KBM-7 (cell line): ENCODE measurements at regions not wholly inside any gene's neighbourhood (a gene's known extent, or its start where the extent isn't known, plus 50 kb on each side); places are given as distances from the start of the nearest gene placed in this dataset.

Experiments used
- DNase-seq: peaks from one replicate; pipeline ENCODE4 v3.0.0-alpha.2; 2015
- in situ Hi-C: fragments of 300-500 bp; cut with MboI; formaldehyde crosslinking; loops from 2 replicates; pipeline ENCODE4 v1.14.3; 2020; ENCODE audit warnings: low sequenced_read_pairs, low pct_unique_long_range_greater_than_20kb, mixed read lengths

GRCh38 chr6:14932485-14933182 is 313.2 kb upstream of the JARID2 start:
- in situ Hi-C loops, result no loop called here
- peak; percentile 63 for DNase-seq

- in situ Hi-C loops, result no loop called here
- no peak for DNase-seq
Observed at GRCh38 chr6:14933183-14933544, 312.7 kb upstream of the JARID2 start.

DNA sequence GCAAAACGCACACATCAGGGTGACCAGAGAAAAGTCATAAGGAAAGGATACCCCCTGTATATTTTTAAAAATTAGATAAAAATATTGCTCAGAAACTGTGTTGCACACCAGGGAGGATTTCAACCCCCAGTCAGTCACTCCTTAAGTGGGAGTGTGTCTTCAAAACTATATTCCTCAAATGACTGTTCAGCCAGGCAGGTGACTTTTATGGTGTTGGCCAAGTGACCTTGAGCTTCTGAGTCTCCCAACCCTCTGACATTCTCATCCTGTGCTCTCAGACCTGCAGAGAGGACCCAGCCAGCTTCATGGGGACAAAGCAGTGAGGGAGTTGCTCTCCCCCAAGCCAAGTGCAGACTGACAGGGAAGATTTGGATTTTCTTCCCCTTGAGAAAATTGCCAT is 311.9 kb upstream of the JARID2 start:
- DNase-seq, result no peak
- in situ Hi-C loops, result no loop called here

DNA sequence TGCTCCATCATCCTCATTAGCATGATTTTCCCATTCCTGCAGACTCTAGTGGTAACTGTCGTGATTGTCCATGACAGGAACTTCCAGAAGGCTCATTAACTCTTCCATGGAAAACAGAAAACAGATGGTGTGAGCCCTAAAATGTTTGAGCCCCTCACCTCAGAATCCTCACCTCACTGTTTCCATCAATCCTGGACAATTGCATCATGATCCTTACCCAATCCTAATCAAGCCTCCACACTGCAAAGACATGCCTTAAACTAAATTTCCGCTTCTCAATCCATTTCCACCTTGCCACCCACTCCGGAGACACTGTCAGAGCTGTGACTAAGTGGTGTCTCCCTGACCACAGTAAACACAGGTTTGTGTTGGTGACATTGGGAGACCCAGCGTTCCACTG is 311.0 kb upstream of the JARID2 start:
- DNase-seq, result no peak
- in situ Hi-C loops, result no loop called here

- in situ Hi-C loops, result no loop called here
- no peak for DNase-seq
Observed at GRCh38 chr6:14936861-14937260, 309.0 kb upstream of the JARID2 start.

GRCh38 chr6:14943116-14943515 is 302.8 kb upstream of the JARID2 start:
- no peak for DNase-seq
- in situ Hi-C loops, result no loop called here

DNA sequence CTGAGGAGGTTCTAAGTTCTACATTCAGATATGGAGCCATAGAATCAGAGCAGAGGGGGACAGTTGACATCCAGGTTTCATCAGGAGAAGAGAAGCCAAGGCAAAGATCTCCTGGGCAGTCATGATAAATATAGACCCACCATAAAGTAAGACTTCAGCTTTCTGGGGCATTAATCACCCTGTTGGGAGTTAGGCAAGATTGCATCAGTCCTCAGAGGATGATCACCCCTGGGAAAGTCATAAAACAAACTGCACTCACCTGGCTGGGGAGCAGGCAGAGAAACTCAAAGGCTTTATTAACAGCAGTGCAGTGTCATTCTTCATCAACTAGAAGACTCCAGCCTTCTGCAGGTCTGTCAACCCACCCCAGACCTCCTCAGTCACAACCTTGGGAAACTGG is 301.3 kb upstream of the JARID2 start:
- in situ Hi-C loops, result no loop called here
- no peak for DNase-seq

GRCh38 chr6:14945461-14946185 is 300.2 kb upstream of the JARID2 start:
- in situ Hi-C loops, result no loop called here
- DNase-seq, result no peak

DNA sequence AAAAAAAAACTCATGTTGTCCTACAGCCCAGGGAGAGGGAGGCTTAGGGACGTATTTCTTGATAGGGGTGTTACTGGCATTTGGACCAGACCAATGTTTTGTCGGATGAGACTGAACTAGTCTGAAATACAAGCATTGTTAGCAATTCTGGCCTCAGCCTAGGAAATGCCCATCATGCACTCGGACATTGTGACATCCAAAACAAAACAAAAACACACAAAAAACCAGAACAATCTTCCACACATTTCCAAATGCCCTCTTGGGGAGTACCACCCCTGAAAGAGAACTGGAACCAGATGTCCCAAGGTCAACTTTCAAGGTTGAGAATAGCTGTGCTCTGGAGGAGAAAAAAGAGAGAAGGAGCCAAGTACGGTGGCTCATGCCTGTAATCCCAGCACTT is 299.1 kb upstream of the JARID2 start:
- DNase-seq, result no peak
- in situ Hi-C loops, result no loop called here

DNA sequence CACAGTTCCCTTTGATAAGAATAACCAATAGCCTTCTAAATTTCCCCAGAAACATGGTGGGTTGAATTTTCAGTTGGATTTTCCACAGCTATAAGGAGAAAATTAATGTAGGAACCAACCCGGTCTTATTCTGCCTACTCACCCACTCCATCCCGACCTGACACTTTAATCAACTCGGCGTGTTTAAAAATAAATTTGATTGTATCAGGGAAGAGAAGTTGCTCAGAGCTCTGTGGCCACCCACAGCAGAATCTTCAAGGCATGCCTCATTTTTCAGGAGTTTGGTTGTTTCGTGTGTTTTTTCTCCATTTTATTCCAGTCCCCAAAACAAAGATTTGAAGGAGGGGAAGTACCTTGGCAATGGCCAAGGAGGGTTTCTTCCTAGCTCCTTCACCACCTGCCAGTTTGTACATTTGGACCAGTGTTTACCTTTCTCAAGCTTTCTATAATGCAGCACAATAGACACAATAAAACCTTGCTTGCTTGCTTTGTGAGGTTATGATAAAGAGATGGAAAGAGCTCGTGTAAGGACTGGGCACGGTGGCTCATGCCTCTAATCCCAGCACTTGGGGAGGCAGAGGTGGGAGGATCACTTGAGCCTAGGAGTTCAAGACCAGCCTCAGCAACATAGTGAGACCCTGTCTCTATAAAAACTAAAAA is 297.2 kb upstream of the JARID2 start:
- in situ Hi-C loops, result no loop called here
- DNase-seq, result no peak

DNA sequence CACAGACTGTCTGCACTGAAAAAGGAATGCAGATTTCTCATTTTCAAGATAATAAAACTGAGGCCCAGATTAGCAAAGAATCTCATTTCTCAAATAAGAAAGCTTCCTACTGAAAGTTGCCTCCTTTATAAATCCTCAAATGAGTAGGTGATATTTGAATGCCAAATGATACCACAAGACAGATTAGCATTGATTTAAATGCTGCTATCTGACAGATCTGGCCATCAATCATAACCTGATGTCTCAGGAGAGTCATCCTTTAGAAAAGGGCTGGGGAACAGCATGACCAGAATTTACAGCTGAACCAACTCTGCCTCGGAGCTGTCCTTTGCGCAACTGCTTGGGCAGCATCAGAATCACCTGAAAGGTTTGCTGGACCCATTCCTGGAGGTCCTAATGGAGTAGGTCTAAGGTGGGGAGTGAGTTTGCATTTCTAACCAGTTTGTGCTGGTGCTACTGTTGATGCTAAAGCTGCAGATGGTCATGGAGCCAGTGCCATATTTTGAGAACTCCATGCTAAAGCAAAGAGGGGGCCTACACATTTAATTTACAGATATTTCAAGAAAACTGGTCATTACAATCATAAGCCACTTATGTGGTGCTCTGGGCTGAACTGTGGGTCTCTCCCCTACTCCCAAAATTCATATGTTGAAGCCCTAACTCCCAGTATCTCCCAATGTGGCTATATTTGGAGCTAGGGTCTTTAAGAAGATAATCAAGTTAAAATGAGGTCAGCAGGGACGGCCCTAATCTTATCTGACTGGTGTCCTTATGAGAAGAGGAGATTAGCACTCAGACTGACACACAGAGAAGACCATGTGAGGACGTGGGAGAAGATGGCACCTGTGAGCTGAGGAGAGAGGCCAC is 295.5 kb upstream of the JARID2 start:
- DNase-seq, result no peak
- in situ Hi-C loops, result no loop called here

DNA sequence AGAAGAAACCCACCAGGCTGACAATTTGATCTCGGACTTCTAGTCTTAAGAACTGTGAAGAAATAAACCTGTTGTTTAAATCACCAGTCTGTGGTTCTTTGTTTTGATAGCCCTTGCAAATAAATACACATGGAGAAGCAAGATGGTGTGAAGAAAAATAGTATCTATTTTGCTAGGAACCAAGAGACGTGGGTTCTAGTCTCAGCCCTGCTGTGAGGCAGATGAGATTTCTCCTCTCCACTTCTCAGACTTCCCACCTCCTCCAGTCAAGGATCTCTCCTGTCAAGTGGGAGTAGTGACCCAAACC is 294.9 kb upstream of the JARID2 start:
- in situ Hi-C loops, result no loop called here
- DNase-seq, result no peak

DNA sequence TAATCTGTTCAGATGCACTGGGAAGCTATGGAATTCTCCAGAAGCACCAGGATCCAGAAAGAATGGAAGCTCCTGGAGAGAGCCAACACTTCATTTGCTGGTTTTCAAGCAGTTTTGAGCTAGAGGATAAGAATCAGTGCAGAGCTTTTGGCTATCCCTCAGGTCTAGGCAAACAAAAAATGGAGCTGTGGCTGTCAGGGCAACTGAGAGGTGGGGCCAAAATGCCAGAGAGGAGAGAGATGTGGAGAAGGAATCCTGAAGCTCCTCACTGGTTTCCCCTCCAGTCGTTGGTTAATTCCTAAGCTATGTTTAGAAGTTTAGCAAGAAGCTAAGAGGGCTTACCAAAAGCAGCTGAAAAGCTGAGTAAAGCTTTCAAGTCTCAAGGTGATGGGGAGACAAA is 294.2 kb upstream of the JARID2 start:
- DNase-seq, result no peak
- in situ Hi-C loops, result no loop called here

DNA sequence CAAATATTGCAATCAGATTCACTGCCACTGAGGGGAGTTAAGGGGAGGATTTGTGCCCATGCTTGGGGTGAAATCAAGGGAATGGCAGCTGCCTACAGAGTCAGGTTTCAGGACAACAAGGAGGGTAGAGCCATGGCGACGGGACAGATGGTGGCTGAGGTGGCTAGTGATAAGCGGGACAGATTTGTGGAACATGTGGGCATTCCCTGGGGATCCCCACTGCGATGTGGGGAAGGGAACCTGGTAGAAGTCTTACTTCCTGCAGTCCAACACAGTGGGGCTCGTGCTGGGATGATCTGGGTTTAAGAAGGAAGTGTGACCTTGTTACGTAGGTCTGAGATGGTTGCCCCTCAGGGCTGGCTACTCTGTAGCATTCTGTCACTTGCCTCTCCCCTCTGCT is 292.0 kb upstream of the JARID2 start:
- no peak for DNase-seq
- in situ Hi-C loops, result no loop called here

DNA sequence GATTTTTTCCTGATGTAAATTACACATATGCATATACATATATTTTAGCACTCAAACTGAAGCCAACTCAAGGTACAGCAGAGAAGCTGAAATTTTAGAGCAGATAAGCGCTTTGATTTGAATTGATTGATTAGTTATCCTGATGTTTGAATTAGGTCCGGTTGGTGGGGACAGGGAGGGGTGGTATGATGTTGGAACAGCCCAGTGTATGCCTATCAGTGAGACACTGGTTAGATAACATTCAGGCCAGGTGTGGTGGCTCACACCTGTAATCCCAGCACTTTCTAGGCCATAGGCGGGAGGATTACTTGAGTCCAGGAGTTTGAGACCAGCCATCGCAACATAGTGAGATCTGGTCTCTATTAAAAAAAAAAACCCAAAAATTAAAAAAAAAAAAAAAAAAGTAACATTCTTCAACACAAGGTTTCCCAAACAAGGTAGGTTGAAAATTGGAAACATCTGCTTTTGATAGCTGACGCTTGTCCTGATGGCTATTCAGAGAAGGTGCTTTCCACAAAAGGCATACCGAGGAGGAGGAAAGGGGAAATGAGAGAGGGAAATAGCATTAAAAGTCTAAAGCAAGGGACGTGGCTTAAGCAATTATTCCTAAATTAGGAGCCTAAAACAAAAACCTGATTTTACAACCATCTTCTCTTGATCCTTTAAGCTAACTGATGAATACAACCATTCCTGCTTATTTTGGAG is 288.4 kb upstream of the JARID2 start:
- DNase-seq, result no peak
- in situ Hi-C loops, result no loop called here

DNA sequence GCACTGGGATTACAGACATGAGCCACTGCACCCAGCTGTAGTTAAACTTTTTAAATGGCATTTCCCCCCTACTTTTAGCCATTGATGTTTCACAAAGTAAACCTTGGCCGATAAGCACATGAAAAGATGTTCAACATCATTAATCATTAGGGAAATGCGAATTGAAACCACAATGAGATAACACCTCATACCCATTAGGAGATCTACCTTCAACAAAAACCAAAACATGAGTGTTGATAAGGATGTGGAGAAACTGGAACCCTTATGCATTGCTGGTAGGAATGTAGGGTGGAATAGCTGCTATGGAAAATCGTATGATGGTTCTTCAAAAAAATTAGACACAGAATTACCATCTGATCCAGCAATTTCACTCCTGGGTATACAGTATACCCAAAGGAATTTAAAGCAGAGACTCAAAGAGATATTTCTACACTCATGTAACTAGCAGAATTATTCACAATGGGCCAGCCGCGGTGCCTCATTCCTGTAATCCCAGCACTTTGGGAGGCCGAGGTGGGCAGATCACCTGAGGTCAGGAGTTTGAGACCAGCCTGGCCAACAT is 286.5 kb upstream of the JARID2 start:
- in situ Hi-C loops, result no loop called here
- no peak for DNase-seq

DNA sequence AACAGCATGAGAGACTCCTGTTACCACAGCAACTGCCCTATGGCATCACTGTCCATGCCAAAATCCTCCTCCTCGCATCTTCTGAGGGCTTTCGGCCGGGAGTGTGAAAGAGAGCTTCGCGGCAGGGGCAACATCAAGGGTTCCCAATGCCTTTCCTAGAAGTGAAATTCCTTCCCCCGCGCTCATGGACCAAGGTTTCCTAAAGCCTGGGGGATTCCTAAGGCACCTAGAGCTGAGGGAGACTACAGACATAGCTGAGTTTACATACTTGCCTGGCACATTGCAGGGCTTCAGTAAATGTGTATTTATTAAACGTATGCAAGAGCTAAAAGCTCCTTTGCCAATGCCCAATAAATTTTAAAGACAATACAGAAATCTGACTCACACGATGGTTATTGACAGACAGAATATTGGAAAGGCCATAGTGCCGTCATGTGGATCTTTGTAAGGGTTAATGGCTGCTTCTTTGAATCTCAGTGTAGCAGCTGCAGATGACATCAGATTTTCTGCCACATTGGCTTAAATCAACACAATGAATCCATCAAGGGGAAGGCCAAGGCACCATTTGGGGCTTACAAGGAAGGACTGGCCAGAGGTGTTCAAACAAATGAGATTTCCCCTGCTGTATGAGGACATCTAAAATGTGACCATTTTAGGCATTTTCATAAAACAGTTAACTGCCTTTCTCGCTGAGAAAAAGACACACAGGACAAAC is 281.2 kb upstream of the JARID2 start:
- DNase-seq, result no peak
- in situ Hi-C loops, result no loop called here

GRCh38 chr6:14965424-14966075 is 280.3 kb upstream of the JARID2 start:
- no peak for DNase-seq
- in situ Hi-C loops, result no loop called here
